ENCODE measurements at regions not wholly inside any gene's neighbourhood (a gene's known extent, or its start where the extent isn't known, plus 50 kb on each side); places are given as distances from the start of the nearest gene placed in this dataset.

DNA sequence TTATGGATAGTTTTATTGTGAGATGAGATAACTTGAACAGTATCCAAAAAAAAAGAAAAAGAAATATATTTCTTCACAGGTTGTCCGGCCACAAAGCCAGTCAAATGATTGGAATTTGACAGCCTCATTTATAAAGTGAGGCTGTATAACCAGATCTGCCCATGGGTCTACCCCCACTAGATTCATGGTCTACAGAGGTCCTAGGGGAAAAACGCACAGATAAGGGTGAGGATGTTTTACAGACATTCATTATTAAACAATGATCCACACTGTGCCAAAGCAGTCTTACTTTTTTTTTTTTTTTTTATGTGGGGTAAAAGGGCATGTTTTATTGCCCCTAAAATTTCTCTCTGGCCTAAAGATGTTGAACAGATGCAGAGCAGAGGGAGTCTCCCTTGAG, 1503.0 kb upstream of the CDH8 start:
- no peaks in the 10 kb centered on the region for H3K36me3 ChIP-seq
- H3K4me3 ChIP-seq, result no peak overlapping the region
- no peaks in the 10 kb centered on the region for H3K9me3 ChIP-seq
- no peak for ATAC-seq
- TF ChIP-seq, protein P1, sequence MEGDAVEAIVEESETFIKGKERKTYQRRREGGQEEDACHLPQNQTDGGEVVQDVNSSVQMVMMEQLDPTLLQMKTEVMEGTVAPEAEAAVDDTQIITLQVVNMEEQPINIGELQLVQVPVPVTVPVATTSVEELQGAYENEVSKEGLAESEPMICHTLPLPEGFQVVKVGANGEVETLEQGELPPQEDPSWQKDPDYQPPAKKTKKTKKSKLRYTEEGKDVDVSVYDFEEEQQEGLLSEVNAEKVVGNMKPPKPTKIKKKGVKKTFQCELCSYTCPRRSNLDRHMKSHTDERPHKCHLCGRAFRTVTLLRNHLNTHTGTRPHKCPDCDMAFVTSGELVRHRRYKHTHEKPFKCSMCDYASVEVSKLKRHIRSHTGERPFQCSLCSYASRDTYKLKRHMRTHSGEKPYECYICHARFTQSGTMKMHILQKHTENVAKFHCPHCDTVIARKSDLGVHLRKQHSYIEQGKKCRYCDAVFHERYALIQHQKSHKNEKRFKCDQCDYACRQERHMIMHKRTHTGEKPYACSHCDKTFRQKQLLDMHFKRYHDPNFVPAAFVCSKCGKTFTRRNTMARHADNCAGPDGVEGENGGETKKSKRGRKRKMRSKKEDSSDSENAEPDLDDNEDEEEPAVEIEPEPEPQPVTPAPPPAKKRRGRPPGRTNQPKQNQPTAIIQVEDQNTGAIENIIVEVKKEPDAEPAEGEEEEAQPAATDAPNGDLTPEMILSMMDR (IDR thresholded peaks at IDR 0.05), result no peak
- intact Hi-C loops (cut with DNase I), result no loop called here
- H3K4me1 ChIP-seq, result no peaks in the 10 kb centered on the region
- H3K27ac ChIP-seq, result no peak overlapping the region
- no peak for DNase-seq
- no peaks in the 10 kb centered on the region for H3K27me3 ChIP-seq
- FAIRE-seq, result no peak
- 58 to 63% methylated on average over 2 of the region's 2 CpGs for WGBS, 2 donors

DNA sequence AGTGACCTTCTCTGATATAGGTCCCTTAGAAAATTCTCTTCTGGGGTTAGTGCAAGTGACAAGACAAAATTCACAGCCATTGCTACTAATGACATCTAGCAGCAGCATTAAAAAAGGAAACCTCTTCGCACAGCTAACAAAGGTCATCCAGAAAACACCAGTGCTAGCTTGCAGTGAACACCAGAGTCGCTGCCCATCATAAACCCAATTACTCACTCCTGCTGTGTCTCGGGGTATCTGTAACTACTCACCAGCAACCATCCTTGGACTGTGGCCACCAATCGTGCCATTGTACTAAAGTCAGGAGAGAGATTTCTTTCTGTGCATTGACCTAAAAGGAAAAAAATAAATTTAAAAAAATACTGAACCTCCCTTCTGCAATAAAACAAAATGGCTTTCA, 1494.7 kb upstream of the CDH8 start:
- no peaks in the 10 kb centered on the region for H3K4me1 ChIP-seq
- 60 to 76% methylated on average over 4 of the region's 4 CpGs for WGBS, 2 donors
- no peak overlapping the region for H3K4me3 ChIP-seq
- DNase-seq (no peak), FAIRE-seq (no peak), ATAC-seq (no peak)
- no peak overlapping the region for H3K27ac ChIP-seq
- H3K9me3 ChIP-seq, result no peaks in the 10 kb centered on the region
- TF ChIP-seq, protein P1 (IDR thresholded peaks at IDR 0.05), result no peak
- H3K36me3 ChIP-seq, result no peaks in the 10 kb centered on the region
- intact Hi-C loops (cut with DNase I), result no loop called here
- no peaks in the 10 kb centered on the region for H3K27me3 ChIP-seq

DNA sequence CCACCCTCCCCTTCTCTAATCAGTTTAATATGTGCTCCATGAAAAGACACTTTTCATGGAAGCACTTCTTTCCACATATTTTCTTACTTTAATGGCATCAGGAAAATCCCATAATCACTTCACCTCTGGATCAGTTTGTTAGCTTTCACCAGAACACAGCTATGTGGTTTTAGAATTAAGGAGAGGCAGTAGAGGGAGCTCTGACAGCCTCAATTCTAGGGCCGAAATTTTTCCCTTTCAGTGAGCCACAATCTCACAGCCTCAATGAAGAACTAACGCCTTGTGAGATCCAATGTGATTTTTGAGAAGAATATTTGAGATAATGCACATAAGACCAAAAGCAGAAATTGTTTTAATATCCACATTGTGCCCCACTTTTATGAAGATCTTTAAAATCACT, 1494.0 kb upstream of the CDH8 start:
- H3K27ac ChIP-seq, result no peak overlapping the region
- no peak for FAIRE-seq
- no peaks in the 10 kb centered on the region for H3K27me3 ChIP-seq
- H3K4me1 ChIP-seq, result no peaks in the 10 kb centered on the region
- DNase-seq, result no peak
- H3K4me3 ChIP-seq, result no peak overlapping the region
- no peaks in the 10 kb centered on the region for H3K36me3 ChIP-seq
- ATAC-seq, result no peak
- TF ChIP-seq, protein P1 (IDR thresholded peaks at IDR 0.05), result no peak
- no peaks in the 10 kb centered on the region for H3K9me3 ChIP-seq
- intact Hi-C loops (cut with DNase I), result no loop called here
- 43 to 51% methylated on average over 2 of the region's 2 CpGs for WGBS, 2 donors

DNA sequence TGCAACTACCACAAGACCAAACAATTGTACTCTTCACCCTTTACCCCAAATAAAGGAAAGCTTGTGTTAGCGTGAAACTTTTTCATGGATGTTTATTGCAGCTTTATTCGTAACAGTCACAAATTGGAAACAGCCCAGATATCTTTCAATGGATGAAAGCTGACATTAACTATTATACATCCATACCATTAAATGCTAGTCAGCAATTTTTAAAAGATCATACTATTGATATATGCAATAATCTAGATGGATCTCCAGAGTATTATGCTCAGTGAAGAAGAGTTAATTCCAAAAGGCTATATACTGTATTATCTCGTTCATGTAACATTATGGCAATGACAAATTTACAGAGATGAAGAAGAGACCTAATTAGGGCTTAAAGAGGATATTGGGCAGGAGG, 1491.2 kb upstream of the CDH8 start:
- Histone ChIP-seq H3K27ac (no peak overlapping the region), H3K9me3 (no peaks in the 10 kb centered on the region), H3K36me3 (no peaks in the 10 kb centered on the region), H3K4me1 (no peaks in the 10 kb centered on the region), H3K27me3 (no peaks in the 10 kb centered on the region), H3K4me3 (no peak overlapping the region)
- WGBS, 2 donors, result 85 to 90% methylated on average over 3 of the region's 3 CpGs
- ATAC-seq (no peak), DNase-seq (no peak), FAIRE-seq (no peak)
- TF ChIP-seq, protein P1 (IDR thresholded peaks at IDR 0.05), result no peak
- intact Hi-C loops (cut with DNase I), result no loop called here

DNA sequence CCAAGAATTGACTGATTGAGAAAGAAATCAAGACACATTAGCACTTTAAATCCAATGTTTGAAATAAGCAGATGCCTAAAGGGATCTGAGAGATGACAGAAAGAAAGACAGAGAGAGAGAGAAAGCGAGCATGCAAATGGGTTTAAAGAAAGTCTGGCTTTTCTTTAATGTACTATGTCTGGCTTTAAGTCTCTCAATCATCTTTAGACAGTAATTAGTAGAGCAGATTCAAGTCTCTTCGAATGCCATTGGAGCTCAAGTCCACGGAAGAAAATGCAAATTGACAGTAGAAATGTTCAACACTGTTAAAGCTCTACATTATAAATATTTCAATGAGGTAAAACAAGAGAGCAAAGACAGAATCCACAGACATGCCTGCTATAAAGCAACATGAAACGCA, 1480.2 kb upstream of the CDH8 start:
- FAIRE-seq, result no peak
- intact Hi-C loops (cut with DNase I), result no loop called here

More for the DNA sequence above, 1480.2 kb upstream of the CDH8 start:
- DNase-seq (no peak), ATAC-seq (no peak)
- Histone ChIP-seq H3K27me3 (no peaks in the 10 kb centered on the region), H3K36me3 (no peaks in the 10 kb centered on the region), H3K9me3 (no peaks in the 10 kb centered on the region), H3K4me3 (no peak overlapping the region), H3K27ac (no peak overlapping the region), H3K4me1 (no peaks in the 10 kb centered on the region)
- TF ChIP-seq, protein P1 (IDR thresholded peaks at IDR 0.05), result no peak
- WGBS, 2 donors, result 73 to 76% methylated on average over 4 of the region's 4 CpGs

Data from pancreas (tissue), 10 donors.